Right hindlimb (tissue), 1 donor: ENCODE measurements at regions not wholly inside any gene's neighbourhood (a gene's known extent, or its start where the extent isn't known, plus 50 kb on each side); places are given as distances from the start of the nearest gene placed in this dataset.
A peak's percentile ranks its signal among the peaks of the same experiment; 100 is the strongest.
"Not testable (repeated sequence)": the region's sequence is repeated elsewhere in the genome, so short reads cannot be mapped to it uniquely, and the experiment has no call there.

ENCODE experiments used
- DNase-seq: peaks from one replicate; pipeline ENCODE4 v3.0.0-alpha.2; 2018

DNA sequence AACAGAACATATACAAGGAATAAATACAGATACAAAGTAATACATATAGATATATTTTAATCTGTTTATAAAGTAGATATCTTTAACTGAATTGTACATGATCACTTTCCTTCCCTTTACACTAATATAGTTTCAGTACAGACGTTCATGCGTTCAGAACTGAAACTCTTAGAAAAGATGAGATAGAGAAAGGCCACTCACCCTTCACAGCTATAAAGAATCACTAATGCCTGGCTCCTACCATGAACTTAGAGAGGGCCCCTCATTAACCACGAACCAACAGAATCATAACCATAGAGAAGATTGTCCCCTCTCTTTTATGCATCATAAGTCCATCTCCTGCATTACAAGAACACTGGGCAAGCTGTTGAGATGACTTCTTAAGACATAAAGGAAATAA is 399.0 kb downstream of the COG6 start:
- not testable (repeated sequence) for DNase-seq

DNA sequence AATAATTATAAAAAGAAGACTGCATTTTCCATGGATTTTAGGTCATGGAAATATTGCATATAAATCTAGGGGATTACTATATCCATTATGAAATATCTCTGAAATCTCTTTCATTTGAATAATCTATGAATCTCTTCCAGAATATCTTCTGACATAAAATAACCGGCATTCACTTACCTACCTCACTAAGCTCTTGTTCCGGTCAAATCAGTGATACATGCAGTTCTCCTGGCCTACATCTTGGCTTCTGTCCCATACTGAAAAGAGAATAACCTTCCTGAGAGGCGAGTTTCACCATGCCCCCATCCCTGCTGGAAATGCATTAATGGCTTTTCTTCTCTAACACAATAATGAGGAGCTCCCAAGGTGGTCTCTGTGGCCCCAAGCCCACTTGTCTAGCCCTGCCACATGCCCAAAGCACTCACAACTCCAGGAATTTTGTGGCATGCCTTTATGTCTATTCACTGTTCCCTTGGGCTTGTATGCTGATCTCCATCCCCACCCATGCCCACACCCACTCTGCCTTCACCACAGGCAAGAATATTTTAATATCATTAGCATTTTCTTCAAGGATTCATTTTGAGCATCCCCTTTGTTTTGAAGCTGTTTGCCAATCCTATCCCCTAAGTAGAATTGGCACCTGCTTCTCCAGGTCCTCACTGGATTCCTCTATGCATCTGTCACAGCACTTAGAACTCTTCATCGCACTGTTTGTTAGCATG is 401.6 kb downstream of the COG6 start:
- DNase-seq, result no peak

DNA sequence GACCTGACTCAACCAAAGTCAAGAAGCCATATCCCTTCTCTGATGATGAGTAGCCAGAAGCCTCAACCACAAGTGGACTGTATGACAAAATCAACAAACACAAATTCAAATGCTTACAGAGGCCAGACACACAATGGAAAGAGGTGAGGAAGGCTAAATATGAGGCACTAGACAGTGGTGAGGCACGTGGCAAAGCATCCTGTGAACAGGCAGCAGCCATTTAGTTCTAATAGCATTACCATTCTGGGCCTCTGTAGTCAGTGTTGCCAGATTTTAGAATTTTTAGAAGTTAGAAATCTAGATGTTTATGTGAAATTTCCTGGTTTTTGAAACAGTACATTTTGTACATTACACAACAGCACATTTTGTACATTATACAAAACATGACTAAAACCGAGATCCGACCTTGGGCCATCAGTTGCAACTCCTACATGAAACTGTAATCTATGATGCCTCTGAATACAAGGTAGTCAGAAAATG is 403.3 kb downstream of the COG6 start:
- no peak for DNase-seq

DNA sequence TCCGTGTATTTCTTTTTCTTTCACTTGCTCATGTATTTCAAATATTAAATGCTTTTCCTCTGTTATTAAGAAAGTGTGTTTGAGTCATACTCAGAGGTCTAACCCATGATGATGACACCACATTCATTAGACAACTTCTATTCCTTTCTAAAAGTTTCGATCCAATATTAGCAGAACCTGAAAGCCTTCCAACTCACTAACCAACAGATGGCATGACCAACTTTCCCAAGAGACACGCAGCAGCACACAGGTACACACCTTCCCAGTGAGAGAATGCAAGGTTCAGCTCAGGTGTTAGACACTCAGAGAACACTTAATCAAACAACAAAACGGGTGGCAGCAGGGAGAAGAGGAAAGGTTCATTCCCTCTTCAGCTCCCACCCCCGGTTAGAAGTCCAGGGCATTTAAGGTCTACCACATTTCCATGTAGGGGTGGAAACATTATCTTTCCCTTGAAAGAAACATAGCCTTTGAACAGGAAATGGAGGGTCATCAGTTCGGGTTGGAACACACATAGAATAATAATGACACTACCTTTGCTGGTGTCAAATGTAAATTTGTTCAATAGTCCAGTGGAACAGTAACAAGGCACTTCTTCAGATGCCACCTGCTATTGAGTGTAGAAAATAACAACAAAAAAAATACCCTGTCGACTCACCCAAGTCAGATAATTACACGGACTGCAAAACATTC is 404.2 kb downstream of the COG6 start:
- no peak for DNase-seq

DNA sequence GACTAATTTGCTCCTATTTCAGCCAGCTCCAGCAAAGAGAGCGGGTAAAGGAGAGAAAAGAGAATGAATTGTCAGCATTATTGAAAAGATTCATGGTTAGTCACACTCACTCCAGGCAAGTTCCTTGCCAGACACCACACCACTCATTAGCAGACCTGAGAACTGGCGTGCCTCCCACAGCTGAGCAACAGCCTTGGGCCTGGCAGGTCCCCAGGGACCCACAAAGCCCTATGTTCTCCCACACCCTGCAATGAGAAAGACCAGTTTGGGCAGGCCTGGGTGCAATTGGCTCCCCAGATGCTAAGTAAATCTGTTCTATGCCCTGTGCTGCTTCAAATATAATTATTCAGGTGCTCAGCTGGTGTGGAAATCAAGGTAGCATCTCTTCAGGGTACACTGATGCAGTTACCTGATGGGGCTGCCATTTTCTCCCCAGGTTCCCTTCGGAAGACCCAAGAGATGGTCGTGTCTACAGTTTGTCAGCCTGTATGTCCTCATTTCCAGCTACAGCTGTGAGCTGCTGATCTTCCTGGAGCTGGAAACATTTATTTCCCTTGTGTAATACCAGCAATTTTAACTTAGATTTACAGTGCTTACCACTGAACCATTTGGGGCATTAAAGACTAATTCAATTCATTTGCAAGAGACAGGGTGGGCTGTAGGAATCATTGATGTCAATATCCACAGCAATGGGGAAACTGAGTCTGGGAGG is 405.0 kb downstream of the COG6 start:
- DNase-seq, result no peak

DNA sequence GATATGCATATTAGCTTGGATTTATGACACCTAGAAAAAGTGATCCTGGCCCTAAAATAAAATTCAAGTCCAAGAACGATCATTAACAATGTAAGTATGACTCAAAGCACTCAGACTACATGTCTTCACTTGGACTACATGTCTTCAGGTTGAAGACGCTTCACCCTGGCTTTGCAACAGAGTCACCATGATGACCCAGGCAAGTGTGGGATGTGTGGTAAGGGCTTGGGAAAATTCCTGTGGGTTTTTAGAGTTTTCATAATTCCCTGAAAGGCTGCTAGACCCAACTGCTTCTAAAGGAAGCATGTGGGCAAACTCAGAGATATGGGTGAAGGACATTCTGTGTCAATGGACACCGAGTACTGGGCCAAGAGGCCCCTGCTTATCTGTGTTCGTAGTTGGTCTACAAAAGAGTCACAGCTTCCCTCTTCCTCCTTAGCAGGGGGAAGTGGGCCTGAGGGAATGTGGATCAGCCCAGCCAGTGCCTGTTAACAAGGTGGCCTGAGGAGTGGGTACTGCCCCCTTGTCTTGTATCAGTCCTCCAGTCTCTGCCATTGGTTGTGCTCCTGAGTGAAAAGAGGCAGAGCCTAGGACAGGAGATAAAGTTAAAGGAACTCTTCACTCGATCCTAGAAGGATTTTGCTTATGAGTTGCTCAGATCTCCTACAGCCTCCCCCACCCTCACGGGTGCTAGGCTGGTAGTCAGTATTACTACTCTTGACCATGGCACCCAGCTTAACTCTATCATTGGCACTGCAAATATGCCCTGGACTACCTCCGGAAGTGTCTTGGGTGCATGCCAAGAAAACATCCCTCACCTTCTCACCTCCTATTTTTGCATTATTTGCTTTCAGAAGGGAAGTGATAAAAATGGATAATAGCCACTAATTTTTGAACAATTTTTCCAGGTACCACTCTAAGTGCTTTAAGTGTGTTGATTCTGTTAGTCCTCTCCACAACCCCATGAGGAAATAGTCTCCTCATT is 406.3 kb downstream of the COG6 start:
- DNase-seq, result no peak

DNA sequence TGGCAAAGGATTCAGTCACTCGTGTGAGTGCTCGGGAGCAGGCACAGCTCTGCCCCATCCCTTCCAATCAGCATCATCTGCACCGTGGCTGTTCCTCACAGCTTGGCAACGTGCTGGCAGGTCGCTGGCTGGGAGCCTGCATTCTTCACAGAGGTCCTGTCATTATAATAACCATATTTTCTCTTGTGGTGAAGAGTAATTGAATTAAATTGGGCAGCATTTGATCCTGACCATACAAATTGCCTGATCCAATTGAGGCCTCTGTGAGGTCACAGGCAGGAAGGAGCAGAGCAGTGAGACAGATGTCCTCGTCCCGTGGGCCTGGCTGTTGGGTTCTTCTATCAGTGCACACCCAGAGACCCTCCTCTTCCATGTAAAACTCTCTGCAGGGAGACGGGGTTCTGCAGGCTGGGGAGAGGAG is 407.8 kb downstream of the COG6 start:
- DNase-seq, result peak; percentile 42

DNA sequence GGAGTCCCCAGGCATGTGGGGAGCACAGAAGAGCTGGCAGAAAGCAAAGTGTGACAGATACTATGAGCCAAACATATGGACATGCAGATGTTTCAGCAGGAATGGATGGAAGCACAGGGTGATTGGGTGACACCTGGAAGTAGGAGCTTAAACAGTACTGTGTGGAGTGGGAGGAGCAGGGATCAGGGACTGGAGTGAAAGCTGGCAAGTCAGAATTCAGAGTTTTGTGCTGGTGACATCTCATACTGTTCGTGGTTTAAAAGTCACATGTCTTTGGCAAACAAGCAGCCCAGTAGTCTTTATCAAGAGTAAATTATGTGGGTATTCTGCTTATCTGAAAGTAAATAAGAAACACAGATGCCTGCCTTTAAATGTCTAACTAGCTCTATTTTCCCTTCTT is 408.2 kb downstream of the COG6 start:
- no peak for DNase-seq

DNA sequence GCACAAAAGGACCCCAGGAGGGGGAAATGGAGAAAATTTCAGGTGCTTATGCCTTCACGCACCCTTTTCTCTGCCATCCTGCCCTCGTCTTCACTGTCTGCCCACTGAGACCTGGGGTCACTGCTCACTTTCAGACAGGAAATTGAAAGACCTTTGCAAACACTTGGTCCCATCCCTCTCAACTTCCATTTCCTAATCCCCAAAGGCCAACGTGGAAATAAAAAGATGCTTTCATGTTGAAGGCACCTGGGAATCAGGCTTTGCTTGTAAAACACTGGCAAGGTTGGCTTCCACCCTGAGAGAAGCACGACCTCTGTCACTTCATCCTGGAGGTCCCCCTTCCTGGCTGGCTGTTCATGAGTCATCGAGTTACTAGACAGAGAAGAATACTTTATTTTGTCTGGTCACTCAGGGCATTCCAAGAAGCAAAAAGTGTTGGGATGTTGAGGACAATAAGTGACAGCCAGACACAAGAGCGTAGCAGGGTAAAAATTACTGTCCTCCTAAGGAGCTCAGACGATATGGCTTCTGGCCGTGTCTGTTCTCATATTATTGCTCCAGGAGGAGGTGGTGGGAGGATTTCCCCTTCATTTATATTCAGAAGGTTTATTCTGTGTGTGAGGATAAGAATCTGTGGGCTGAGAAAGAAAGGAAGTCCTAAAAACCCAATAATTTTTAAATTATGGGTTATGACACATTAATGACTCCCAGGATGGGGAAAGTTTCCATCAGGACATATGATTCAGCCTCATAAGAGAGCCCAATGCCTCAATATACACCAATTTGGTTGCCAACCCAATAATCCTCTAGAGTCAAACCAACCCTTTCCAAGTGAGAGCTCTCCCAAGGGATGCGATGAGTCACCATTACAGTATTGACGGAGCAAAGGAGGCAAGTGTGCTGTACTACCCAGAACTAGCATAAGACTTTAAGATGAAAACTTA is 409.0 kb downstream of the COG6 start:
- DNase-seq, result no peak

DNA sequence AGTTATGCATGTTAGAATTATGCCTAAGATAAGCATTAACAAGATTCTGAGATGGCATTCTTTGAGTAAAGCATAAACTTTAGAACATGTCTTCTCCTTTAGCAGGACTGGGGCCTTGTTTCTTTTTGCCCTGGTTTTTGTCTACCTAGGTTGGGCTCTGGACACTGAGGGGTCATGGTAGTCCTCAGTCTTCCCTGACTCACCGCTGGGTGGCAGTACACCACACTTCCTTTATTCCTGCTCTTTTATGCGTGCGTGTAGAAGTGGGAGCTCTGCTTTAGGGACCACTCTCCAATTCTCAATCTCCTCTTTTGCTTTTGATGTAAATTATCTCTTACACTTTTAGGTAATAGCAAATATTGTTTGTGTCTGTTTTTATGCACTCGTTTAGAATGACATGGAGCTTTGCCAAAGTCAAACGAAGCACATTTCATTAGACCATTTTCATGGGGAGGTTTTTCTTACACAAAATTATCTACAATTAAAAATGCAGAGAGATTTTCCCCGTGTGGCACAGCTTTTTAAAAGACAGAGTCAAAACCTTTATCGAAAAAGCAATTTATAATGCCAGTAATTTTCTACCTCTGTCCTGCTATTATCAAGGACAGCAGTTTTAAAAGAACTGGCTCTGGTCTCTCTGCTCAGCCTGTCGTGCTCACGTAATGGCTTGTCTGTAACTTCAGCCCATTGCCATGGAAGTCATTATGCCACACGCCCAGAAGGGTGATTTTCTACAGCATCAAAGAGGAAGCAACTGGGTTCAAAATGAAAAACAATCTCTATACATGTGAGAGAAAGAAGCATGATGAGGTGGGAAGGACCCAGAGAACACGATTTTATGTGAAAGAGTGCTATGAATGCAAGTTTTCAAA is 413.9 kb downstream of the COG6 start:
- peak; percentile 80 for DNase-seq

DNA sequence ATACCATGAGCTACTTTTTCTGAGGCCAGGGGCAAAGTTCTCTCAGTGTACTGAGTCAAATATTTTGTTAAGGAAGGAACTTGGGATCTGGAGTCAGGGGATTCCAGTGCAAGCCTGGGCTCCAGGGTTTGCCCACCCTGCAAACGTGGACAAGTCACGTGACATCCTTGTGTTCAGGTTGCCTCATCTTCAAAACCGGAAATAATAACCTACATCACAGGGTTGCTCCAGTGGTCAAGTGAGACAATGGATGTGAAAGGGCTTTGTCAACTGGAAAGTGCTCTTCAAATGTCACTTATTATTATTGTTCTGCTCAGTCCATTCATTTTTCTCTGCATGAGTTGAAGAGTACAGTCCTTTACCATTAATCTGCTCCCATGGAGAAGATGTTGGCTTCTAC is 414.9 kb downstream of the COG6 start:
- no peak for DNase-seq

DNA sequence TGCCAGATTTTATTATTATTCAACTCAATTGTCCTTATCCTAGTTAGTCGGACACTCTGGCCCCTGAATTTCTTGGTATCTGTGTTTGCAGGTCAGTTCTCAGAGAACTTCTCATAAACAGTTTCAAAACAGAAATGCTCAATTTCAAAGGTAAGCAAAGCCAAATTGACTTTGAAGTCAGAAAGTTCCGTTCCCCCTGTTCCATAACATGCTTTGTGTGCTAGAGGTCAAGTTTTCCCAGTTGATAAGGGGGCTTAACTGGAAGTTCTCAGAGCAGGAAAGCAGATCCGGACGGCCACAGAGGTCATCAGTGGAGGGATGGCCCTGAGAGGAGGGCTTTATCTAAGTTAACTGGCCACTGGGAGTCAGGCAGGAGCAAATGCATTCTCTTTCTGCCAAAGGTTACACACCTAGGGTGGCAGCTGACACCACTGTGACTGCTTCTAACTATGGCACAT is 417.2 kb downstream of the COG6 start:
- DNase-seq, result no peak

DNA sequence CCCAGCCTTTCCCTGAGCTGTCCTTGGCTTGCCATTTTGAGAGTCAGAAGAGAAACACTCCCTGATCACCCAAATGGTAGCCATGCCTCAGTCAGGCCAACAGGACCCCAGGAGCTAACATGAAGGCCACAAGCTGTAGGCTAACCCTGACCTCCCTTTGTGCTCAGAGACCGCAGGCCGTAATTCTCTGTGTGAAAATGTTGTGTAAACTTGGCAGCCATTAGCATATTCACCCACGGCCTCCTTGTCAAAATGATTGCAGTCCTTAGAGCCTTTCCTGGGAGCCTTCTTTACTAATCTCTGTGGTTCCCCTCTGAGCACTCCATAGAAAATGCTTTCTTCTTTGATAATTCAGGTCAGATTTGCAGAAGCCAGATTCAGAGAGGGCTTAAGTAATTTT is 418.9 kb downstream of the COG6 start:
- no peak for DNase-seq

DNA sequence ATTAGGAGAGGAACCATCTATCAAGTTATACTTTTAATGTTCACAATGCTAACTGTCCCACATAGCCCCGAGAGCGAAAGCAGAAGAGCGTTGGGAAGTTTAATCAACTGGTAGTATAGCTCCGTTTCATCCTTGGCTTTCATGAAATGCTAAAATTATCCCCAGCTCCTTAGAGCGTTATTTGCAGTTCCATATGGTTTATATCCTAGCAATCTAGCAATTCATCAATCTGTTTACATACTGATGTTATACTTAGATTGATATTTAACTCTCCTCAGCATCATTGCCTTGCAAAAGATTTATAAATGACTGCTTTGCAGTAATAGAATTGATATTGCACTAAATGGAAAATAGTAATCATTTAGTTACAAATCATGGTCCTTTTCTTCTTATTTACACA is 419.8 kb downstream of the COG6 start:
- no peak for DNase-seq

DNA sequence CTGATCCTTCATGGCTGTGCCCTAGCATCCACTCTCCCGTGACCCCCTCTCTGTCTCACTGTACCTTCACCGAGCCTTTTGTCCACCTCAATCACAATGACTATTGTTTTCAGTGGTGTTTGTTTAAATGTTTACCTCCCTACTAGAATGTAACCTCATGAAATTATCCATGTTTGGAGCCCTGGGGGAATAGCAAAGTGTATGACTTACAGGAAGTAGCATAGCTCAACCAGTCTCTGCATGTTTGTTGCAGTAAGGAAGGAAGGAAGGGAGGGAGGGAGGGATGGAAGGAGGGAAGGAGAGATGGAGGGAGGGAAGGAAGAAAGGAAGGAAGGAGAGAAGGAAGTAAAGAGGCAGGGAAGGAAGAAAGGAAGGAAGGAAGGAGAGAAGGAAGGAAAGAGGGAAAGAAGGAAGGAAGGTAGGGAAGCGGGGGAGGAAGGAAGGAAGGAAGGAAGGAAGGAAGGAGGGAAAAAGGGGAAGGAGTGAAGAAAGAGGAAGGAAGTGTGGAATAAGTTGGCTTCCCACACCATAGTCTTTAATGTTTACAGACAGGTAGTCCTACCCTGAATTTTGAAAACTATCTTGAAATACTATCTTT is 421.4 kb downstream of the COG6 start:
- DNase-seq, result no peak

DNA sequence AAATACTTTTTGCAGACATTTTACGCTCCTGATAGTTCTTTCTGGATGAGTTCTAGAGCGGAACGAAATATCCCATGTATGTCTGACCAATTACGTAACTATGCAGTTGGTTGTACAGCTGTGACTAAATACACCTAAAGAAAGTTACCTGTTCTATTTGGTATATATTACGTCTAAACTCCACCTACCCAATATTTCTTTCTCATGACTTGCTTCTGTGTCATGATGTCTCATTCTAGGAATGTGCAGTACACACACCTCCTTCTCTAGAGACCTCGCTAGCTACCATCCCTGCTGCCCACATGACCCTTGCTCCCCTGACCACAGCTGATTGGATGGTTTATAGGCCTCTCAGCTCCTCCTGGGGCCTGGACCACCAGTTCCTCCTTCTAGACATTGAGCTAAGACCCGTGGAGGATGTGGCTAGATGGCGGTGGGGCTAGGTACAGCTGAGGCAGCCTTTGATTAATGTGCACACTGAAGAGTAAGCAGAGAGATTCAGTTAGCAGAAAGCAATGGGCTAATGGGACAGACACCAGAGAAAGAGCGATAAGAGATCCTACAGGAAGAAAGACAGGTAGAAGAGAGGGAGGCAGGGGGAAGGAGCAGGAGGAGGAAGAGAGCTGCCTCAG is 422.1 kb downstream of the COG6 start:
- DNase-seq, result no peak

DNA sequence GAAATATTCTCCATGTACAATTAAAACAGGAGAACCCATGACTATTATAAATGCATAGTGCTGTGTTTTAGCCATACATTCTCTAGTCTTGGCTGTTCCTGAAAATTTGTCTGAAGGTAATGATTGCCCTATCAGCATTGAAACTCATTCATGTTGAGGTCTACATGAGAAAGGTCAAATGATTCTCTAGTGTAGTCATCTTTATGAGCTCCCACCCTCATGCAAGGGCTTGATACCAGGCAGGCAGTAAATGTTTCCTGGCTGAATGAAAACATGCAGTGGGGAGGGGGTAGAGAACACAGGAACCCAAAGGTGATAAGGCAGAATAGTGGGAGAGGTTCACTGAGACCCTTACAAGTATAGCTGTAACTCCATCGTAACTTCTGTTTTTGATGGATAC is 424.3 kb downstream of the COG6 start:
- no peak for DNase-seq

DNA sequence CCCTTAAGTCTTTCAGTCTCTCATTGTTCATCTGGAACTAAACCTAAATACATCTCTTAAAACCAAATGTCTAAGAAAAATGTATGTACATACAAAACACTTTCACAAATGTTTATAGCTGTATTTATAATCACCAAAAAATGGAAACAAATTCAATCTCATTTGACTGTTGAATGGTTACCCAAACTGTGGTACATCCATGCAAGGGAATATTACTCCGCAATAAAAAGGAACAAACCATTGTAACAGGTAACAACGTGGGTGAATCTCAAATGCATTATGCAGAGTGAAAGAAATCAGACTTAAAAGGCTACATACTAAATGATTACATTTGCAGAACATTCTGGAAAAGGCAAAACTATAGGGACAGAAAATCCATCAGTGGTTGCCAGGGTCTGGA is 425.2 kb downstream of the COG6 start:
- no peak for DNase-seq

DNA sequence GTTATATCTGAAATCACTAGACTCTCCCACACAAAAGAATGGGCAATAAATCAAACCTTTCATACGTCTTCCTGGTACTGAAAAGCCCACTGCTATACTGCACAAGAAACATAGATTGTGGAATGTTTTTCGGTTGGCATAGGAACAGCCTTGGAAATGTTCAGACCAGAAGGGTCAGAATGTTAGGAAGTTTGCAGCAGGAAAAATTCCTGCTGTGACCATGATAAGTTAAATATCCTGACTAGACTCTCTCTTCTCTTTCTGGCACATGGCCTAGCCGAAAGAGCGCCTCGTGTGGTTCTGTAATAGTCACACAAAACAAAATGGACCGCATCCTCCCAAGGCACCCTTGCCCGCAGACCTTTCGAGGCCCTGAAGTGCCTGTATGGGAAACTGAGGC is 427.2 kb downstream of the COG6 start:
- no peak for DNase-seq
